Thoracic aorta (tissue), 2 donors: ENCODE measurements at regions not wholly inside any gene's neighbourhood (a gene's known extent, or its start where the extent isn't known, plus 50 kb on each side); places are given as distances from the start of the nearest gene placed in this dataset.

Experiments used
- ATAC-seq: fragments of 150-250 bp; one replicate; pipeline ENCODE4 v1.8.0; 2017; ENCODE audit warnings: low read depth; ENCODE audit not compliant: insufficient number of reproducible peaks, low FRiP score
- DNase-seq: peaks from one replicate; pipeline ENCODE4 v3.0.0-alpha.2; 2020; ENCODE audit warnings: low spot score
- H3K27ac ChIP-seq, 2 donors: fragments of 200-600 bp; sonication (generic); 1 replicate in 1 of 2; 2 replicates in 1 of 2; pipeline ENCODE4 v1.5.1; 2016; ENCODE audit warnings: mild to moderate bottlenecking in 2 of 2, moderate library complexity in 2 of 2
- H3K27me3 ChIP-seq: fragments of 200-600 bp; sonication (generic); replicated peaks from 2 replicates; pipeline ENCODE4 v1.6.0; 2016; ENCODE audit warnings: mild to moderate bottlenecking; ENCODE audit not compliant: insufficient read depth
- H3K36me3 ChIP-seq: fragments of 200-600 bp; sonication (generic); one replicate; pipeline ENCODE4 v1.5.1; 2016
- H3K4me1 ChIP-seq, 2 donors: fragments of 200-600 bp; sonication (generic); 1 replicate in 1 of 2; 2 replicates in 1 of 2; pipeline versions ENCODE4 v1.5.1 to v1.6.0; 2016; ENCODE audit warnings: low read depth in 2 of 2, mild to moderate bottlenecking in 1 of 2; ENCODE audit not compliant: control insufficient read depth in 1 of 2
- H3K4me3 ChIP-seq: fragments of 200-600 bp; sonication (generic); 2 replicates; pipeline ENCODE4 v1.5.1; 2016; ENCODE audit warnings: mild to moderate bottlenecking
- H3K9me3 ChIP-seq: fragments of 200-600 bp; sonication (generic); 2 replicates; pipeline ENCODE4 v1.5.1; 2016
- TF ChIP-seq, protein P1 (sequence below): fragments of 200-600 bp; sonication (generic); IDR thresholded peaks from one replicate; pipeline ENCODE4 v1.5.1; 2019; ENCODE audit warnings: antibody characterized with exemption

GRCh38 chr17:77837917-77838316, 120.6 kb upstream of the TNRC6C start:
- no peaks in the 10 kb centered on the region for H3K9me3 ChIP-seq
- ATAC-seq = no peak
- no peak for DNase-seq
- H3K27me3 ChIP-seq = no peaks in the 10 kb centered on the region
- TF ChIP-seq, protein P1, sequence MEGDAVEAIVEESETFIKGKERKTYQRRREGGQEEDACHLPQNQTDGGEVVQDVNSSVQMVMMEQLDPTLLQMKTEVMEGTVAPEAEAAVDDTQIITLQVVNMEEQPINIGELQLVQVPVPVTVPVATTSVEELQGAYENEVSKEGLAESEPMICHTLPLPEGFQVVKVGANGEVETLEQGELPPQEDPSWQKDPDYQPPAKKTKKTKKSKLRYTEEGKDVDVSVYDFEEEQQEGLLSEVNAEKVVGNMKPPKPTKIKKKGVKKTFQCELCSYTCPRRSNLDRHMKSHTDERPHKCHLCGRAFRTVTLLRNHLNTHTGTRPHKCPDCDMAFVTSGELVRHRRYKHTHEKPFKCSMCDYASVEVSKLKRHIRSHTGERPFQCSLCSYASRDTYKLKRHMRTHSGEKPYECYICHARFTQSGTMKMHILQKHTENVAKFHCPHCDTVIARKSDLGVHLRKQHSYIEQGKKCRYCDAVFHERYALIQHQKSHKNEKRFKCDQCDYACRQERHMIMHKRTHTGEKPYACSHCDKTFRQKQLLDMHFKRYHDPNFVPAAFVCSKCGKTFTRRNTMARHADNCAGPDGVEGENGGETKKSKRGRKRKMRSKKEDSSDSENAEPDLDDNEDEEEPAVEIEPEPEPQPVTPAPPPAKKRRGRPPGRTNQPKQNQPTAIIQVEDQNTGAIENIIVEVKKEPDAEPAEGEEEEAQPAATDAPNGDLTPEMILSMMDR = no peak
- H3K4me3 ChIP-seq = no peak overlapping the region
- peaks cover 15 to 32% of the 10 kb centered on the region in 2 donors for H3K4me1 ChIP-seq
- no peaks in the 10 kb centered on the region for H3K36me3 ChIP-seq
- H3K27ac ChIP-seq = no peak overlapping the region

DNA sequence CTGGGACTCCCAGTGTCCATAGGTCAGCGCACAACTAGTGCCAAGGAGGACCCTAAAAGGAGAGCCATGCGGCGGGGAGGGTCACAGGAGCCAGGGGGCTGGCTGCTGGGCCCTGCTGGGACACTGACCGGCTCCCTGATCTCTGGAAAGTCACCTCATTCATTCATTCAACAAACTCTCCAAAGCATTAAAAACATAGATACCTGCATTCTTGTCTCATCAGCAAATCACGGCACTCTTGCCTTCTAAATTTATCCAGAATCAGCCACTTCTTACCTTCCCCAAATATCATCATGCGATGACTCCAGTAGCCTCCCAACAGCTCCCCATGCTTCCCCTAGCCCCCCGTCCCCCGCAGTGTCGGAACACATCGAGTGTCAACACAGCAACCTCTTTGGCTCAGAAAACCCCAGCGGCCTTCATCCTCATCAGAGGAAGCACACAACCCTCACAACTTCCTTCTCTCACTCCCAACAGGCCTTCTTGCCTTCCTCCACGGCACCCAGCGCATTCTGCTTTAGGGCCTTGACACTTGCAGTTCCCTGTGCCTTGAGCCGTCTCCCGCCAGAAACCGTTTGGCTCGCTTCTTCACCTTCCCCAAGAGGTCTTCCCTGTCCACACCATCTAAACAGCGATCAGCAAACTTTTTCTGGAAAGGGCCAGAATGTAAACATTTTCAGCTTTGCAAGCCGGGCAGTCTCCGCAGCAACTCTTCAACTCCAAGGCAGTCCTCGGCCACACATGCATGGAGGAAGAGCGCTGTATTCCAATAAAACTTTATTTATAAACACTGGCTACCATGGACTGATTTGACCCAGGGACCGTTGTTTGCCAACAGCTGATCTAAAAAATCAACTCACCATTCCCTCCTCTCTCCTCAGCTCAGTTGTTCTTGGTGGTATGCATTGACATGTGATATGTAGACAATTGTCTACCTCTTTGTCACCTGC, 119.5 kb upstream of the TNRC6C start:
- Histone ChIP-seq H3K27ac (no peak overlapping the region), H3K9me3 (no peaks in the 10 kb centered on the region), H3K27me3 (no peaks in the 10 kb centered on the region), H3K36me3 (no peaks in the 10 kb centered on the region), H3K4me3 (no peak overlapping the region), H3K4me1 (peaks cover 15 to 27% of the 10 kb centered on the region in 2 donors)
- DNase-seq = no peak
- TF ChIP-seq, protein P1 = no peak
- no peak for ATAC-seq

GRCh38 chr17:77839698-77840512, 118.6 kb upstream of the TNRC6C start:
- DNase-seq (no peak), ATAC-seq (no peak)
- Histone ChIP-seq H3K27ac (no peak overlapping the region), H3K4me3 (no peak overlapping the region), H3K36me3 (no peaks in the 10 kb centered on the region), H3K4me1 (peaks cover 9 to 18% of the 10 kb centered on the region in 2 donors), H3K27me3 (no peaks in the 10 kb centered on the region), H3K9me3 (no peaks in the 10 kb centered on the region)
- TF ChIP-seq, protein P1 = no peak

DNA sequence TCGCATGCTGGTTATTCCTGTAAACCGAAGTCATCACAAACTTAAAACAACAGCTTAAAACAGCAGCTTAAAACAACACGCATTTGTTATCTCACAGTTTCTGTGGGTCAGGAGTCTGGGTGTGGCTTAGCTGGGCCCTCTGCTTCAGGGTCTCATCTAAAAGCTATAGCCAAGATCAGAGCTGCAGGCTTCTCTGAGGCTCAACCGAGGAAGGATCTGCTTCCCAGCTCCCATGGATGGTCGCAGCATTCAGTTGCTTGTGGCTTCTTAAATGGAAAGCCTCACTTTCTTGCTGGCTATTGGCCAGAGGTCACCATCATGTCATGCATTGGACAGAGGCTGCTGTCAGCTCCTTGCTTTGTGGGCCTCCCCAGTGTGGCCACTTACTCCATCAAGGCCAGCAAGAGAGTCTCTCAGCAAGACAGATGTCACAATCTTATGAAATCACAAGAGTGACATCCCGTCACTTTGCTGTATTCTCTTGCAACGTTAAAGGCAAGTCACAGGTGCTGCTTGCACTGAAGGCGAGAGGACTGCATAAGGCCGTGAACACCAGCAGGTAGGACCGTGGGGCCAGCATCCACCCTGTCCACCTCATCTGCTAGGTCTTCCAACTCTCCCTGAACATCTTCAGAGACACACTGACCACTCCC, 117.9 kb upstream of the TNRC6C start:
- TF ChIP-seq, protein P1 = no peak
- no peak for DNase-seq
- Histone ChIP-seq H3K27ac (no peak overlapping the region), H3K4me3 (no peak overlapping the region), H3K36me3 (no peaks in the 10 kb centered on the region), H3K27me3 (no peaks in the 10 kb centered on the region), H3K4me1 (peaks cover 8 to 12% of the 10 kb centered on the region in 2 donors), H3K9me3 (no peaks in the 10 kb centered on the region)
- no peak for ATAC-seq
